Ascending aorta (tissue), 2 donors: ENCODE measurements at regions not wholly inside any gene's neighbourhood (a gene's known extent, or its start where the extent isn't known, plus 50 kb on each side); places are given as distances from the start of the nearest gene placed in this dataset.
"Not testable (repeated sequence)": the region's sequence is repeated elsewhere in the genome, so short reads cannot be mapped to it uniquely, and the experiment has no call there.

Source experiments
- DNase-seq, 2 donors: peaks; one replicate each; pipeline ENCODE4 v3.0.0-alpha.2; 2019; ENCODE audit warnings: low spot score in 2 of 2
- H3K27ac ChIP-seq, 2 donors: fragments of 200-600 bp; sonication (generic); one replicate each; pipeline ENCODE4 v1.5.1; 2016 to 2017; ENCODE audit warnings: mild to moderate bottlenecking in 1 of 2
- H3K27me3 ChIP-seq: fragments of 200-600 bp; sonication (generic); one replicate; pipeline ENCODE4 v1.5.1; 2017
- H3K36me3 ChIP-seq, 2 donors: fragments of 200-600 bp; sonication (generic); one replicate each; pipeline ENCODE4 v1.5.1; 2016
- H3K4me1 ChIP-seq, 2 donors: fragments of 200-600 bp; sonication (generic); one replicate each; pipeline ENCODE4 v1.5.1; 2016 to 2017; ENCODE audit warnings: mild to moderate bottlenecking in 1 of 2
- H3K4me3 ChIP-seq, 2 donors: fragments of 200-600 bp; sonication (generic); one replicate each; pipeline ENCODE4 v1.5.1; 2016 to 2017; ENCODE audit warnings: mild to moderate bottlenecking in 1 of 2
- H3K9me3 ChIP-seq, 2 donors: fragments of 200-600 bp; sonication (generic); one replicate each; pipeline ENCODE4 v1.5.1; 2016
- intact Hi-C: fragments of 100-400 bp; cut with DNase I; formaldehyde crosslinking; loops from one replicate; pipeline ENCODE4 v1.15.1; 2023
- TF ChIP-seq, protein P1 (sequence below), 3 experiments: fragments of 200-600 bp in 2 of 3; fragments of 450-650 bp in 1 of 3; sonication (generic) in 2 of 3; IDR thresholded peaks; one replicate each; pipeline ENCODE4 v1.5.1; 2016 to 2019; ENCODE audit warnings: antibody characterized with exemption in 3 of 3, mild to moderate bottlenecking in 1 of 3, moderate library complexity in 1 of 3

DNA sequence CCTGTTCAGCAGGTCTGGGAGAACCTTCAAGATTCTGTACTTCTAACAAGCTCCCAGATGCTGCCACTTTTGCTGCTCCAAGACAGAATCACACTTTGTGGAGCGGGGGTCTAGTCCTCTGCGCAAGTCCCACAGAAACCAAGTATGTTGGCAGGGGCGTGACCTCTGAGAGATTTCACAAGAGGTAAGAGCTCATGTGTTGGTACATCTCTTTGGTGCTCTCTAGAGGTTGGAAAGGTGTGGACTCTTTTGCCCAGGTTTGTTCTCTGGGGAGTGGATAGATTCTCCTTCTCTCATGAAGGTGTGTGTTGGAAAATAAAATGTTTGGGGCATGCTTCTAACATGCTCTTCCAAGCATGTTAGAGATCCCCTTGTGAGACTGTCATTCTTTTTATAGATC, 340.9 kb upstream of the IRAK1BP1 start:
- TF ChIP-seq, protein P1, sequence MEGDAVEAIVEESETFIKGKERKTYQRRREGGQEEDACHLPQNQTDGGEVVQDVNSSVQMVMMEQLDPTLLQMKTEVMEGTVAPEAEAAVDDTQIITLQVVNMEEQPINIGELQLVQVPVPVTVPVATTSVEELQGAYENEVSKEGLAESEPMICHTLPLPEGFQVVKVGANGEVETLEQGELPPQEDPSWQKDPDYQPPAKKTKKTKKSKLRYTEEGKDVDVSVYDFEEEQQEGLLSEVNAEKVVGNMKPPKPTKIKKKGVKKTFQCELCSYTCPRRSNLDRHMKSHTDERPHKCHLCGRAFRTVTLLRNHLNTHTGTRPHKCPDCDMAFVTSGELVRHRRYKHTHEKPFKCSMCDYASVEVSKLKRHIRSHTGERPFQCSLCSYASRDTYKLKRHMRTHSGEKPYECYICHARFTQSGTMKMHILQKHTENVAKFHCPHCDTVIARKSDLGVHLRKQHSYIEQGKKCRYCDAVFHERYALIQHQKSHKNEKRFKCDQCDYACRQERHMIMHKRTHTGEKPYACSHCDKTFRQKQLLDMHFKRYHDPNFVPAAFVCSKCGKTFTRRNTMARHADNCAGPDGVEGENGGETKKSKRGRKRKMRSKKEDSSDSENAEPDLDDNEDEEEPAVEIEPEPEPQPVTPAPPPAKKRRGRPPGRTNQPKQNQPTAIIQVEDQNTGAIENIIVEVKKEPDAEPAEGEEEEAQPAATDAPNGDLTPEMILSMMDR (IDR thresholded peaks at IDR 0.05): no peak
- intact Hi-C loops: no loop called here
- Histone ChIP-seq H3K4me1 (no peaks in the 10 kb centered on the region), H3K4me3 (no peak overlapping the region), H3K36me3 (no peaks in the 10 kb centered on the region), H3K9me3 (no peaks in the 10 kb centered on the region), H3K27ac (peak overlapping the region in 1 of 2 donors; percentile 22), H3K27me3 (no peaks in the 10 kb centered on the region)
- no peak for DNase-seq

DNA sequence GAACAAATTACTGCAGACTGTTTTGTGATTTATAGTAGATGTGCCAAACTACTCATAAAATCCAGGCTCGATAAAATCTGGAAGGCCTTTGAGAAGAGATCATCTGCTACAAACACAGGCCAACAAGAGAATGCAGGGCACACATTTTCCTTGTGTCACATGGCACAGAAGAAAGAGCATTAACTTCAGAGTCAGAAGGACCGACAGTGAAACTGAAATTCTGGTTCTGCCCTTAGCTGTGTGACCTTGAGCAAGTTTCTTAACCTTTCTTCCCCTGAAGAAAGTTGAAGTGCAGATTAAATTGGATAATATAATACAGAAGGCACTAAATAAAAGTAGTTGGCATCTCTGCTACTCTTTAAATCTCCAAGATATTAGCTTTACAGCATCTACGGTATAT, 338.4 kb upstream of the IRAK1BP1 start:
- Histone ChIP-seq H3K4me1 (no peaks in the 10 kb centered on the region), H3K9me3 (no peaks in the 10 kb centered on the region), H3K27ac (no peak overlapping the region), H3K27me3 (no peaks in the 10 kb centered on the region), H3K4me3 (no peak overlapping the region), H3K36me3 (no peaks in the 10 kb centered on the region)
- intact Hi-C loops: no loop called here
- DNase-seq: no peak
- TF ChIP-seq, protein P1 (IDR thresholded peaks at IDR 0.05): no peak

DNA sequence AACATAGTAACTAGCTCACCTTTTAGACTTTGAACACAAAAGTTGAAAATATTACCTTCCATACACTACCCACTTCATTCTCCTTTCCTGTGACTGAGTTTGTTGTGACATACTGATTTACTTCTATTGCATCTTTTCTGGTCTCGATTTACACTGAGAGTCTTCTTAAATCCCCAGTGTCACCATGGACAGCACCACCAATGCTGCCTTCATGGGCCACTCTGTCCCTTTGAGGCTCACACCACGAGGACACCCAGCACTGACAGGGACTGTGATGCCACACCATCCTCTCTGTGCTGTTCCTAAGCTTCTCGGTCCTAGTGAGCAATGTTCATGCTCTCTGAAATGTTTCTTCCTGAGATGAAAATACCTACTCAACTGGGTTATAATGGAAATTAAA, 337.1 kb upstream of the IRAK1BP1 start:
- no peaks in the 10 kb centered on the region for H3K9me3 ChIP-seq
- no peaks in the 10 kb centered on the region for H3K36me3 ChIP-seq
- intact Hi-C loops: no loop called here
- no peaks in the 10 kb centered on the region for H3K4me1 ChIP-seq
- no peak overlapping the region for H3K27ac ChIP-seq
- no peaks in the 10 kb centered on the region for H3K27me3 ChIP-seq
- TF ChIP-seq, protein P1 (IDR thresholded peaks at IDR 0.05): no peak
- DNase-seq: no peak
- no peak overlapping the region for H3K4me3 ChIP-seq

DNA sequence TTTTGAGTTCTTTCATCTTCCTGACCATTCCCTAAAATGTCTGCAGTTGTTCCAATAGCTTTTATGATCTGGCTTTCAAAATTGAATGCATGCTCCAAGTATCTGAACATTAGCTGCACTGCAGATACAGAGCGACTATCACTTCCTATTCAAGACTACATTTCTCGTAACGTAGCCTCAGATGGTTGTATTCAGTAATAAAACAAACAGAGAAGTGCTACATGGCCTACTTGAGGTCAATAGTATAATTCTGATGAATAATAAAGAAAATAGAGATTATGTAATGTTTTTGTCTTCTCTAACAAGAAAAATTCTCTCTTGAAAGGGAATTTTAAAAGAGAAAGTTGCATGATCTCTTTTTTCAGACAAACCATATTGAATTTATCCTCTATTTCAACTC, 333.9 kb upstream of the IRAK1BP1 start:
- no peak for DNase-seq
- intact Hi-C loops: no loop called here
- H3K4me3 ChIP-seq: no peak overlapping the region

DNA sequence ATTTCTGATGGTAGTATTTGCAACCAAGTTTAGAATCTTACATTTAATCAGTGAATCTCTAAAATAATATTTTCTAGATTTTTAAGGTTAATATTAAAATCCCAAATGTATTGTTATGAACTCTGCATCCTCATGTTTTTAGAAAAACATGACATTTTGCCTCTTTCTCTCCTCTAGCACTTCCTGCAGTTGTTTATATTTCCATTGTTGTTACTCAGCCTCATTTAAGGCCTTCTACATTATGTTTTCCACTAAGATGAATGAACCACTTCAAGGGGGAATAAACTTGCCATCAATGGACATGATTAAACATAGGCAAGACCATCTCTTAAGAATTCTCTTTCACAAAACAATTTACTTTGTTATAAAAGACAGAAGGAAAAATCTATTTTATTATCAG, 333.5 kb upstream of the IRAK1BP1 start:
- TF ChIP-seq, protein P1 (IDR thresholded peaks at IDR 0.05): no peak
- intact Hi-C loops: no loop called here
- H3K27ac ChIP-seq: no peak overlapping the region
- H3K9me3 ChIP-seq: no peaks in the 10 kb centered on the region
- no peaks in the 10 kb centered on the region for H3K27me3 ChIP-seq
- no peaks in the 10 kb centered on the region for H3K36me3 ChIP-seq
- H3K4me3 ChIP-seq: no peak overlapping the region
- H3K4me1 ChIP-seq: no peaks in the 10 kb centered on the region
- DNase-seq: no peak

More for the DNA sequence above, 333.9 kb upstream of the IRAK1BP1 start:
- H3K27me3 ChIP-seq: no peaks in the 10 kb centered on the region
- H3K27ac ChIP-seq: no peak overlapping the region
- H3K4me1 ChIP-seq: no peaks in the 10 kb centered on the region
- H3K9me3 ChIP-seq: no peaks in the 10 kb centered on the region
- H3K36me3 ChIP-seq: no peaks in the 10 kb centered on the region
- TF ChIP-seq, protein P1 (IDR thresholded peaks at IDR 0.05): no peak

DNA sequence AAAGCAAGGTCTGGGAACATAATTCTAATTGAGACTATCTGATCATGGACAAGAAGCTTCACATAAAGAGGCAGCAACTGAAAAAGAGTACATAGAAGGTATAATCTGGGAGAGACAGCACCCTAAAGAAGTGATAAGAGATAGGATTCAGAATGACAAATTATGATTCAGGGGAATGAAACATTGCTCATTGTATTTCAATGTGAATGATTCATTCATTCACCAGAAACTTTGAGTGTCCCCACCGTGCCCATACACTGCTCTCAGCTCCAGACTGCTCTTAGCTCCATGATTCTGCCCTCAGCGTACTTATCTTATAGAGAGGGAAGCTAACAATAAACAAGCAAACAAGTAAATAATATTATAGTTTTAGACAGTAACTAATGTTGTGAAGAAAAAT, 329.3 kb upstream of the IRAK1BP1 start:
- Histone ChIP-seq H3K27me3 (no peaks in the 10 kb centered on the region), H3K4me1 (no peaks in the 10 kb centered on the region), H3K36me3 (no peaks in the 10 kb centered on the region), H3K4me3 (no peak overlapping the region), H3K9me3 (no peaks in the 10 kb centered on the region), H3K27ac (no peak overlapping the region)
- no peak for DNase-seq
- intact Hi-C loops: no loop called here
- TF ChIP-seq, protein P1 (IDR thresholded peaks at IDR 0.05): no peak

DNA sequence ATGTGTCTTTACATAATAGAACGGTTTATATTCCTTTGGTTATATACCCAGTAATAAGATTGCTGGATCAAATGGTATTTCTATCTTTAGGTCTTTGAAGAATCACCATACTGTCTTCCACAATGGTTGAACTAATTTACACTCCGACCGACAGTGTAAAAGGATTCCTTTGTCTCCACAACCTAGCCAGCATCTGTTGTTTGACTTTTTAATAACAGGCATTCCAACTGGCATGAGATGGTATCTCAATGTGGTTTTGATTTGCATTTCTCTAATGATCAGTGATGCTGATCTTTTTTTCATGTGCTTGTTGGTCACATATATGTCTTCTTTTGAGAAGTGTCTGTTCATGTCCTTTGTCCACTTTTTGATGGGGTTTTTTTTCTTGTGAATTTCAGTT, 319.7 kb upstream of the IRAK1BP1 start:
- H3K36me3 ChIP-seq, H3K9me3 ChIP-seq, H3K27me3 ChIP-seq, H3K4me1 ChIP-seq, DNase-seq, H3K4me3 ChIP-seq, H3K27ac ChIP-seq, intact Hi-C loops: not testable (repeated sequence)
